ENCODE measurements at regions not wholly inside any gene's neighbourhood (a gene's known extent, or its start where the extent isn't known, plus 50 kb on each side); places are given as distances from the start of the nearest gene placed in this dataset.

- TF ChIP-seq, protein P1, sequence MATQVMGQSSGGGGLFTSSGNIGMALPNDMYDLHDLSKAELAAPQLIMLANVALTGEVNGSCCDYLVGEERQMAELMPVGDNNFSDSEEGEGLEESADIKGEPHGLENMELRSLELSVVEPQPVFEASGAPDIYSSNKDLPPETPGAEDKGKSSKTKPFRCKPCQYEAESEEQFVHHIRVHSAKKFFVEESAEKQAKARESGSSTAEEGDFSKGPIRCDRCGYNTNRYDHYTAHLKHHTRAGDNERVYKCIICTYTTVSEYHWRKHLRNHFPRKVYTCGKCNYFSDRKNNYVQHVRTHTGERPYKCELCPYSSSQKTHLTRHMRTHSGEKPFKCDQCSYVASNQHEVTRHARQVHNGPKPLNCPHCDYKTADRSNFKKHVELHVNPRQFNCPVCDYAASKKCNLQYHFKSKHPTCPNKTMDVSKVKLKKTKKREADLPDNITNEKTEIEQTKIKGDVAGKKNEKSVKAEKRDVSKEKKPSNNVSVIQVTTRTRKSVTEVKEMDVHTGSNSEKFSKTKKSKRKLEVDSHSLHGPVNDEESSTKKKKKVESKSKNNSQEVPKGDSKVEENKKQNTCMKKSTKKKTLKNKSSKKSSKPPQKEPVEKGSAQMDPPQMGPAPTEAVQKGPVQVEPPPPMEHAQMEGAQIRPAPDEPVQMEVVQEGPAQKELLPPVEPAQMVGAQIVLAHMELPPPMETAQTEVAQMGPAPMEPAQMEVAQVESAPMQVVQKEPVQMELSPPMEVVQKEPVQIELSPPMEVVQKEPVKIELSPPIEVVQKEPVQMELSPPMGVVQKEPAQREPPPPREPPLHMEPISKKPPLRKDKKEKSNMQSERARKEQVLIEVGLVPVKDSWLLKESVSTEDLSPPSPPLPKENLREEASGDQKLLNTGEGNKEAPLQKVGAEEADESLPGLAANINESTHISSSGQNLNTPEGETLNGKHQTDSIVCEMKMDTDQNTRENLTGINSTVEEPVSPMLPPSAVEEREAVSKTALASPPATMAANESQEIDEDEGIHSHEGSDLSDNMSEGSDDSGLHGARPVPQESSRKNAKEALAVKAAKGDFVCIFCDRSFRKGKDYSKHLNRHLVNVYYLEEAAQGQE (IDR thresholded peaks at IDR 0.05; ENCODE audit: low read depth) = no peak
- TF ChIP-seq ELF1 (IDR thresholded peaks at IDR 0.05; ENCODE audit: borderline replicate concordance, low read depth) (no peak), EGR1 (IDR thresholded peaks at IDR 0.05; ENCODE audit: low read depth) (no peak), RAD21 (IDR thresholded peaks at IDR 0.05; ENCODE audit: low read depth) (no peak), ZFX (IDR thresholded peaks at IDR 0.05) (no peak), POLR2A (IDR thresholded peaks at IDR 0.05; ENCODE audit: borderline replicate concordance, extremely low read depth, insufficient read depth, insufficient read length) (no peak), ATF3 (IDR thresholded peaks at IDR 0.05) (no peak)
These were observed 137.7 kb downstream of the SPATA31D1 start (continued) for GRCh38 chr9:82126256-82126655.

- Histone ChIP-seq H2AFZ (ENCODE audit: low read depth, low read length, poor library complexity, severe bottlenecking) (no peak overlapping the region), H3K9me2 (ENCODE audit: insufficient read depth) (no peaks in the 10 kb centered on the region), H3K9me3 (ENCODE audit: control insufficient read depth in 1 of 2, insufficient read depth in 1 of 2, low read depth in 1 of 2, low read length in 2 of 2) (no peaks in the 10 kb centered on the region), H3K9ac (ENCODE audit: low read length) (no peak overlapping the region), H3K27ac (ENCODE audit: low read depth, low read length) (no peak overlapping the region), H3K4me2 (ENCODE audit: low read length) (no peak overlapping the region), H3K79me2 (ENCODE audit: insufficient read depth, low read length) (no peaks in the 10 kb centered on the region), H3K4me3 (replicated peaks in 1 of 2; ENCODE audit: low read depth in 1 of 2, low read length in 2 of 2) (no peak overlapping the region), H4K20me1 (ENCODE audit: insufficient read depth) (no peaks in the 10 kb centered on the region), H3K36me3 (ENCODE audit: control insufficient read depth in 1 of 2, insufficient read depth in 2 of 2, low read length in 2 of 2) (no peaks in the 10 kb centered on the region), H3K4me1 (ENCODE audit: control insufficient read depth in 1 of 2, insufficient read depth in 2 of 2, low read length in 2 of 2) (no peaks in the 10 kb centered on the region), H3K27me3 (ENCODE audit: insufficient read depth, low read length) (no peaks in the 10 kb centered on the region)
- ChIA-PET RAD21 (ENCODE audit: low non-redundant PET in 1 of 2, low total read pairs in 2 of 2, uncharacterized antibody in 2 of 2, unreplicated experiment in 2 of 2) (no interaction called here), POLR2A (no interaction called here), CTCF (no interaction called here)
- intact Hi-C loops (cut with micrococcal nuclease) = no loop called here
- no TSS peak for BruUV-seq (replicated peaks)
- ATAC-seq = no peak
- TF ChIP-seq, protein P1 (IDR thresholded peaks at IDR 0.05; ENCODE audit: low read depth) = no peak
- TF ChIP-seq JUND (IDR thresholded peaks at IDR 0.05) = no peak
- no peak for TF ChIP-seq ZNF274 (IDR thresholded peaks at IDR 0.05; ENCODE audit: low read depth, low read length)
- TF ChIP-seq CBX3 (IDR thresholded peaks at IDR 0.05; ENCODE audit: low read depth) = no peak
- no peak for DNase-seq (ENCODE audit: low read depth, low spot score)
These were observed 138.9 kb downstream of the SPATA31D1 start for GRCh38 chr9:82127465-82127864.
